Left colon (tissue), 2 donors: ENCODE measurements at regions not wholly inside any gene's neighbourhood (a gene's known extent, or its start where the extent isn't known, plus 50 kb on each side); places are given as distances from the start of the nearest gene placed in this dataset.
"Not testable (repeated sequence)": the region's sequence is repeated elsewhere in the genome, so short reads cannot be mapped to it uniquely, and the experiment has no call there.

Experiments used
- ATAC-seq: fragments of 200-7000 bp; cut with Tn5 transposase; one replicate; pipeline ENCODE4 v1.9.1; 2020; ENCODE audit warnings: mild to moderate bottlenecking, moderate library complexity
- DNase-seq, 2 donors: peaks; one replicate each; pipeline ENCODE4 v3.0.0-alpha.2; 2020
- intact Hi-C, 2 donors: fragments of 100-400 bp; cut with DNase I in 1 of 2; cut with micrococcal nuclease in 1 of 2; formaldehyde crosslinking; loops; one replicate each; pipeline versions ENCODE4 v1.11.2 to v1.14.0; 2022; cut with DNase I, micrococcal nuclease
- donor health status: DM: no; HTN: no; CAD: no.
- donor health status: DM: yes; HTN: yes; CAD: no.

- DNase-seq, ATAC-seq, intact Hi-C loops: not testable (repeated sequence)
Measured at GRCh38 chrX:76774912-76775311, 347.4 kb downstream of the MAGEE1 start.

- no peak for ATAC-seq
- intact Hi-C loops = no loop called here
- DNase-seq = no peak
Measured at GRCh38 chrX:76796311-76796710, 368.8 kb downstream of the MAGEE1 start.

- DNase-seq = no peak
- no peak for ATAC-seq
- intact Hi-C loops = no loop called here
Measured at GRCh38 chrX:76802708-76803107, 375.2 kb downstream of the MAGEE1 start.

GRCh38 chrX:76815754-76816153, 388.2 kb downstream of the MAGEE1 start:
- no peak for ATAC-seq
- no peak for DNase-seq
- intact Hi-C loops = no loop called here

GRCh38 chrX:76817279-76817678, 389.8 kb downstream of the MAGEE1 start:
- intact Hi-C loops, ATAC-seq, DNase-seq: not testable (repeated sequence)

- no peak for DNase-seq
- intact Hi-C loops = no loop called here
- no peak for ATAC-seq
Measured at GRCh38 chrX:76821276-76821675, 393.8 kb downstream of the MAGEE1 start.

GRCh38 chrX:76827672-76828071, 400.2 kb downstream of the MAGEE1 start:
- ATAC-seq = no peak
- no peak for DNase-seq
- intact Hi-C loops = no loop called here

- DNase-seq, intact Hi-C loops, ATAC-seq: not testable (repeated sequence)
Measured at GRCh38 chrX:76840902-76841301, 413.4 kb downstream of the MAGEE1 start.

GRCh38 chrX:76850851-76851250, 423.3 kb downstream of the MAGEE1 start:
- ATAC-seq (no peak), DNase-seq (no peak)
- intact Hi-C loops = no loop called here

- no peak for ATAC-seq
- DNase-seq = no peak
- intact Hi-C loops = no loop called here
Measured at GRCh38 chrX:76862509-76862908, 435.0 kb downstream of the MAGEE1 start.

- intact Hi-C loops = no loop called here
- ATAC-seq (no peak), DNase-seq (no peak)
Measured at GRCh38 chrX:76893930-76894329, 466.4 kb downstream of the MAGEE1 start.

GRCh38 chrX:76915836-76916235, 488.3 kb downstream of the MAGEE1 start:
- ATAC-seq = no peak
- no peak for DNase-seq
- intact Hi-C loops = no loop called here

GRCh38 chrX:76918033-76918432, 490.5 kb downstream of the MAGEE1 start:
- no peak for DNase-seq
- no peak for ATAC-seq
- intact Hi-C loops = no loop called here

GRCh38 chrX:76919761-76920160, 492.3 kb downstream of the MAGEE1 start:
- ATAC-seq (no peak), DNase-seq (no peak)
- intact Hi-C loops = no loop called here

- DNase-seq (no peak), ATAC-seq (no peak)
- intact Hi-C loops = no loop called here
Measured at GRCh38 chrX:76920607-76921006, 493.1 kb downstream of the MAGEE1 start.

- DNase-seq (no peak), ATAC-seq (no peak)
- intact Hi-C loops = no loop called here
Measured at GRCh38 chrX:76921176-76921575, 493.7 kb downstream of the MAGEE1 start.

GRCh38 chrX:76922100-76922499, 494.6 kb downstream of the MAGEE1 start:
- ATAC-seq (no peak), DNase-seq (no peak)
- intact Hi-C loops = no loop called here

GRCh38 chrX:76924616-76925015, 497.1 kb downstream of the MAGEE1 start:
- ATAC-seq, intact Hi-C loops, DNase-seq: not testable (repeated sequence)

GRCh38 chrX:76931518-76931917, 504.0 kb downstream of the MAGEE1 start:
- no peak for ATAC-seq
- intact Hi-C loops = no loop called here

GRCh38 chrX:76957485-76957884, 489.7 kb upstream of the FGF16 start:
- no peak for ATAC-seq
- intact Hi-C loops = no loop called here
- no peak for DNase-seq

More at GRCh38 chrX:76931518-76931917, 504.0 kb downstream of the MAGEE1 start:
- no peak for DNase-seq
